GM21723 (cell line): ENCODE measurements at regions not wholly inside any gene's neighbourhood (a gene's known extent, or its start where the extent isn't known, plus 50 kb on each side); places are given as distances from the start of the nearest gene placed in this dataset.

Source experiments
- ATAC-seq: cut with Tn5 transposase; IDR thresholded peaks from one replicate; pipeline ENCODE4 v1.9.1; 2021; ENCODE audit warnings: mild to moderate bottlenecking, moderate library complexity; ENCODE audit not compliant: unreplicated experiment

- no peak for ATAC-seq
Measured at GRCh38 chr16:85461814-85462713, 151.1 kb upstream of the GSE1 start.

- no peak for ATAC-seq
Measured at GRCh38 chr16:85462714-85463611, 150.2 kb upstream of the GSE1 start.

GRCh38 chr16:85463672-85464382 lies 149.3 kb upstream of the GSE1 start:
- ATAC-seq, result no peak

- no peak for ATAC-seq
Measured at GRCh38 chr16:85464383-85465305, 148.5 kb upstream of the GSE1 start.

GRCh38 chr16:85465328-85466303 lies 147.5 kb upstream of the GSE1 start:
- ATAC-seq, result no peak

- no peak for ATAC-seq
Measured at GRCh38 chr16:85466304-85466700, 146.8 kb upstream of the GSE1 start.

GRCh38 chr16:85466989-85467388 lies 146.1 kb upstream of the GSE1 start:
- no peak for ATAC-seq

GRCh38 chr16:85469929-85470590 lies 143.1 kb upstream of the GSE1 start:
- ATAC-seq, result no peak

- no peak for ATAC-seq
Measured at GRCh38 chr16:85470873-85471272, 142.2 kb upstream of the GSE1 start.

- ATAC-seq, result no peak
Measured at GRCh38 chr16:85471469-85472431, 141.4 kb upstream of the GSE1 start.

- ATAC-seq, result no peak
Measured at GRCh38 chr16:85472514-85472913, 140.6 kb upstream of the GSE1 start.

GRCh38 chr16:85473323-85473722 lies 139.8 kb upstream of the GSE1 start:
- no peak for ATAC-seq

GRCh38 chr16:85473909-85474620 lies 139.1 kb upstream of the GSE1 start:
- ATAC-seq, result no peak

- ATAC-seq, result no peak
Measured at GRCh38 chr16:85474621-85475217, 138.4 kb upstream of the GSE1 start.

- no peak for ATAC-seq
Measured at GRCh38 chr16:85475233-85475632, 137.9 kb upstream of the GSE1 start.

- no peak for ATAC-seq
Measured at GRCh38 chr16:85475691-85476300, 137.3 kb upstream of the GSE1 start.
